ENCODE measurements at regions not wholly inside any gene's neighbourhood (a gene's known extent, or its start where the extent isn't known, plus 50 kb on each side); places are given as distances from the start of the nearest gene placed in this dataset.

GRCh38 chr16:52095471-52095870 is 451.5 kb downstream of the TOX3 start:
- no peak for TF ChIP-seq EZH2 (IDR thresholded peaks at IDR 0.05)
- TF ChIP-seq POLR2AphosphoS5 (IDR thresholded peaks at IDR 0.05; ENCODE audit: borderline replicate concordance, low read depth, low read length) = no peak
- no peak for TF ChIP-seq FOXP2 (optimal IDR thresholded peaks at IDR 0.05; ENCODE audit: control extremely low read depth, extremely low read length, insufficient read depth)
- DNase-seq (ENCODE audit: low read depth, low spot score) = no peak
- no peak overlapping the region for H3K9ac ChIP-seq (ENCODE audit: insufficient read length)
- H3K4me3 ChIP-seq = no peak overlapping the region
- no peaks in the 10 kb centered on the region for H3K9me3 ChIP-seq (ENCODE audit: low read depth, low read length)
- no peaks in the 10 kb centered on the region for H3K36me3 ChIP-seq (ENCODE audit: insufficient read depth, low read length)
- H3K27ac ChIP-seq = no peak overlapping the region

GRCh38 chr16:52092126-52092525 is 454.8 kb downstream of the TOX3 start:
- Histone ChIP-seq H3K9ac (ENCODE audit: insufficient read length) (no peak overlapping the region), H3K4me3 (no peak overlapping the region), H3K9me3 (ENCODE audit: low read depth, low read length) (no peaks in the 10 kb centered on the region), H3K27ac (no peak overlapping the region), H3K36me3 (ENCODE audit: insufficient read depth, low read length) (no peaks in the 10 kb centered on the region)
- DNase-seq (ENCODE audit: low read depth, low spot score) = no peak
- TF ChIP-seq FOXP2 (optimal IDR thresholded peaks at IDR 0.05; ENCODE audit: control extremely low read depth, extremely low read length, insufficient read depth) (no peak), EZH2 (IDR thresholded peaks at IDR 0.05) (no peak), POLR2AphosphoS5 (IDR thresholded peaks at IDR 0.05; ENCODE audit: borderline replicate concordance, low read depth, low read length) (no peak)

GRCh38 chr16:52090080-52090479 is 456.9 kb downstream of the TOX3 start:
- DNase-seq (ENCODE audit: low read depth, low spot score) = no peak
- H3K36me3 ChIP-seq (ENCODE audit: insufficient read depth, low read length) = no peaks in the 10 kb centered on the region
- H3K9me3 ChIP-seq (ENCODE audit: low read depth, low read length) = no peaks in the 10 kb centered on the region
- no peak overlapping the region for H3K4me3 ChIP-seq
- H3K9ac ChIP-seq (ENCODE audit: insufficient read length) = no peak overlapping the region
- no peak overlapping the region for H3K27ac ChIP-seq
- TF ChIP-seq FOXP2 (optimal IDR thresholded peaks at IDR 0.05; ENCODE audit: control extremely low read depth, extremely low read length, insufficient read depth) (no peak), EZH2 (IDR thresholded peaks at IDR 0.05) (no peak), POLR2AphosphoS5 (IDR thresholded peaks at IDR 0.05; ENCODE audit: borderline replicate concordance, low read depth, low read length) (no peak)

- H3K4me3 ChIP-seq = no peak overlapping the region
Measured at GRCh38 chr16:52089476-52089875, 457.5 kb downstream of the TOX3 start.

GRCh38 chr16:52086901-52087300 is 460.0 kb downstream of the TOX3 start:
- no peak for TF ChIP-seq POLR2AphosphoS5 (IDR thresholded peaks at IDR 0.05; ENCODE audit: borderline replicate concordance, low read depth, low read length)
- no peak for TF ChIP-seq FOXP2 (optimal IDR thresholded peaks at IDR 0.05; ENCODE audit: control extremely low read depth, extremely low read length, insufficient read depth)
- no peak for DNase-seq (ENCODE audit: low read depth, low spot score)
- Histone ChIP-seq H3K27ac (no peak overlapping the region), H3K36me3 (ENCODE audit: insufficient read depth, low read length) (no peaks in the 10 kb centered on the region), H3K9ac (ENCODE audit: insufficient read length) (no peak overlapping the region), H3K4me3 (no peak overlapping the region), H3K9me3 (ENCODE audit: low read depth, low read length) (no peaks in the 10 kb centered on the region)

More at GRCh38 chr16:52089476-52089875, 457.5 kb downstream of the TOX3 start:
- H3K27ac ChIP-seq = no peak overlapping the region
- no peak overlapping the region for H3K9ac ChIP-seq (ENCODE audit: insufficient read length)
- DNase-seq (ENCODE audit: low read depth, low spot score) = no peak
- H3K36me3 ChIP-seq (ENCODE audit: insufficient read depth, low read length) = no peaks in the 10 kb centered on the region
- no peaks in the 10 kb centered on the region for H3K9me3 ChIP-seq (ENCODE audit: low read depth, low read length)
- TF ChIP-seq POLR2AphosphoS5 (IDR thresholded peaks at IDR 0.05; ENCODE audit: borderline replicate concordance, low read depth, low read length) (no peak), FOXP2 (optimal IDR thresholded peaks at IDR 0.05; ENCODE audit: control extremely low read depth, extremely low read length, insufficient read depth) (no peak), EZH2 (IDR thresholded peaks at IDR 0.05) (no peak)

- Histone ChIP-seq H3K4me3 (no peak overlapping the region), H3K9me3 (ENCODE audit: low read depth, low read length) (no peaks in the 10 kb centered on the region), H3K9ac (ENCODE audit: insufficient read length) (no peak overlapping the region), H3K27ac (no peak overlapping the region), H3K36me3 (ENCODE audit: insufficient read depth, low read length) (no peaks in the 10 kb centered on the region)
- no peak for DNase-seq (ENCODE audit: low read depth, low spot score)
- TF ChIP-seq FOXP2 (optimal IDR thresholded peaks at IDR 0.05; ENCODE audit: control extremely low read depth, extremely low read length, insufficient read depth) = no peak
- TF ChIP-seq EZH2 (IDR thresholded peaks at IDR 0.05) = no peak
- TF ChIP-seq POLR2AphosphoS5 (IDR thresholded peaks at IDR 0.05; ENCODE audit: borderline replicate concordance, low read depth, low read length) = no peak
Measured at GRCh38 chr16:52078716-52079655, 468.0 kb downstream of the TOX3 start.

- no peak overlapping the region for H3K4me3 ChIP-seq
- H3K27ac ChIP-seq = no peak overlapping the region
- no peaks in the 10 kb centered on the region for H3K36me3 ChIP-seq (ENCODE audit: insufficient read depth, low read length)
- TF ChIP-seq EZH2 (IDR thresholded peaks at IDR 0.05) (no peak), POLR2AphosphoS5 (IDR thresholded peaks at IDR 0.05; ENCODE audit: borderline replicate concordance, low read depth, low read length) (no peak), FOXP2 (optimal IDR thresholded peaks at IDR 0.05; ENCODE audit: control extremely low read depth, extremely low read length, insufficient read depth) (no peak)
- no peak overlapping the region for H3K9ac ChIP-seq (ENCODE audit: insufficient read length)
- no peaks in the 10 kb centered on the region for H3K9me3 ChIP-seq (ENCODE audit: low read depth, low read length)
- DNase-seq (ENCODE audit: low read depth, low spot score) = no peak
Measured at GRCh38 chr16:52077607-52078006, 469.3 kb downstream of the TOX3 start.

GRCh38 chr16:52076801-52077201 is 470.1 kb downstream of the TOX3 start:
- no peak overlapping the region for H3K4me3 ChIP-seq
- TF ChIP-seq EZH2 (IDR thresholded peaks at IDR 0.05) = no peak
- no peaks in the 10 kb centered on the region for H3K9me3 ChIP-seq (ENCODE audit: low read depth, low read length)
- no peak for DNase-seq (ENCODE audit: low read depth, low spot score)
- no peaks in the 10 kb centered on the region for H3K36me3 ChIP-seq (ENCODE audit: insufficient read depth, low read length)
- H3K27ac ChIP-seq = no peak overlapping the region
- H3K9ac ChIP-seq (ENCODE audit: insufficient read length) = no peak overlapping the region

GRCh38 chr16:52076332-52076731 is 470.6 kb downstream of the TOX3 start:
- Histone ChIP-seq H3K9me3 (ENCODE audit: low read depth, low read length) (no peaks in the 10 kb centered on the region), H3K9ac (ENCODE audit: insufficient read length) (no peak overlapping the region), H3K36me3 (ENCODE audit: insufficient read depth, low read length) (no peaks in the 10 kb centered on the region), H3K4me3 (no peak overlapping the region), H3K27ac (no peak overlapping the region)
- TF ChIP-seq POLR2AphosphoS5 (IDR thresholded peaks at IDR 0.05; ENCODE audit: borderline replicate concordance, low read depth, low read length) = no peak
- no peak for TF ChIP-seq EZH2 (IDR thresholded peaks at IDR 0.05)
- no peak for TF ChIP-seq FOXP2 (optimal IDR thresholded peaks at IDR 0.05; ENCODE audit: control extremely low read depth, extremely low read length, insufficient read depth)
- DNase-seq (ENCODE audit: low read depth, low spot score) = no peak

Measured in SK-N-MC (cell line).